WERI-Rb-1 (cell line): ENCODE measurements at regions not wholly inside any gene's neighbourhood (a gene's known extent, or its start where the extent isn't known, plus 50 kb on each side); places are given as distances from the start of the nearest gene placed in this dataset.

Source experiments
- DNase-seq: peaks from one replicate; pipeline ENCODE4 v3.0.0-alpha.2; 2020
- H3K27ac ChIP-seq: fragments of 250-450 bp; sonication (Bioruptor Pico); 2 replicates; pipeline ENCODE4 v1.5.1; 2020; ENCODE audit warnings: mild to moderate bottlenecking, moderate library complexity
- H3K27me3 ChIP-seq: fragments of 250-450 bp; sonication (Bioruptor Pico); 2 replicates; pipeline ENCODE4 v1.5.1; 2021; ENCODE audit warnings: mild to moderate bottlenecking, low read depth, moderate library complexity; ENCODE audit not compliant: insufficient read depth, severe bottlenecking
- H3K36me3 ChIP-seq: fragments of 250-450 bp; sonication (Bioruptor Pico); 2 replicates; pipeline ENCODE4 v1.5.1; 2020; ENCODE audit warnings: mild to moderate bottlenecking, moderate library complexity
- H3K4me3 ChIP-seq: 2 replicates; pipeline ENCODE4 v1.5.1; 2011; ENCODE audit warnings: low read depth, mild to moderate bottlenecking, control low read depth, low read length
- H3K9me3 ChIP-seq: fragments of 250-450 bp; sonication (Bioruptor Pico); 2 replicates; pipeline ENCODE4 v1.5.1; 2021; ENCODE audit warnings: mild to moderate bottlenecking, moderate library complexity; ENCODE audit not compliant: severe bottlenecking
- CTCF ChIP-seq: IDR thresholded peaks from 2 replicates; pipeline ENCODE4 v1.5.1; 2011; ENCODE audit warnings: low read depth, mild to moderate bottlenecking, control low read depth, inconsistent platforms, low read length

- DNase-seq = no peak
- Histone ChIP-seq H3K4me3 (no peak overlapping the region), H3K9me3 (no peaks in the 10 kb centered on the region), H3K36me3 (no peaks in the 10 kb centered on the region), H3K27me3 (no peaks in the 10 kb centered on the region), H3K27ac (no peak overlapping the region)
- TF ChIP-seq CTCF = no peak
Measured at GRCh38 chr4:157838366-157838765, 334.5 kb downstream of the GASK1B start.

- Histone ChIP-seq H3K9me3 (no peaks in the 10 kb centered on the region), H3K36me3 (no peaks in the 10 kb centered on the region), H3K4me3 (no peak overlapping the region), H3K27me3 (no peaks in the 10 kb centered on the region), H3K27ac (no peak overlapping the region)
- no peak for TF ChIP-seq CTCF
- DNase-seq = no peak
Measured at GRCh38 chr4:157837071-157837703, 335.6 kb downstream of the GASK1B start.

- H3K27ac ChIP-seq = no peak overlapping the region
- H3K9me3 ChIP-seq = no peaks in the 10 kb centered on the region
- no peak overlapping the region for H3K4me3 ChIP-seq
- no peak for TF ChIP-seq CTCF
- H3K27me3 ChIP-seq = no peaks in the 10 kb centered on the region
- DNase-seq = no peak
- no peaks in the 10 kb centered on the region for H3K36me3 ChIP-seq
Measured at GRCh38 chr4:157832596-157832995, 340.2 kb downstream of the GASK1B start.

GRCh38 chr4:157824021-157824420, 348.8 kb downstream of the GASK1B start:
- Histone ChIP-seq H3K27me3 (no peaks in the 10 kb centered on the region), H3K36me3 (no peaks in the 10 kb centered on the region), H3K4me3 (no peak overlapping the region), H3K9me3 (no peaks in the 10 kb centered on the region), H3K27ac (no peak overlapping the region)
- no peak for TF ChIP-seq CTCF
- no peak for DNase-seq

GRCh38 chr4:157821814-157822213, 351.0 kb downstream of the GASK1B start:
- DNase-seq = no peak
- no peaks in the 10 kb centered on the region for H3K9me3 ChIP-seq
- no peaks in the 10 kb centered on the region for H3K36me3 ChIP-seq
- H3K27ac ChIP-seq = no peak overlapping the region
- H3K27me3 ChIP-seq = no peaks in the 10 kb centered on the region
- no peak for TF ChIP-seq CTCF
- no peak overlapping the region for H3K4me3 ChIP-seq

GRCh38 chr4:157819693-157820464, 352.9 kb downstream of the GASK1B start:
- Histone ChIP-seq H3K36me3 (no peaks in the 10 kb centered on the region), H3K27ac (no peak overlapping the region), H3K9me3 (no peaks in the 10 kb centered on the region), H3K27me3 (no peaks in the 10 kb centered on the region), H3K4me3 (no peak overlapping the region)
- no peak for DNase-seq
- 0 out of 2 replicates have a peak, but pooled peaks have one; percentile 4 for TF ChIP-seq CTCF
